GM10248 (cell line): ENCODE measurements at regions not wholly inside any gene's neighbourhood (a gene's known extent, or its start where the extent isn't known, plus 50 kb on each side); places are given as distances from the start of the nearest gene placed in this dataset.

Experiments used
- CTCF ChIA-PET: fragments of 300-600 bp; sonication (Branson Sonifier 250); formaldehyde crosslinking; extraction: SDS; loops from one replicate; lab custom pipeline; 2021; ENCODE audit warnings: antibody characterized with exemption; lab: Yijun Ruan, JAX
- POLR2A ChIA-PET: fragments of 350-650 bp; sonication (Branson Sonifier 250); formaldehyde crosslinking; extraction: SDS; loops from one replicate; lab custom pipeline; 2020; ENCODE audit warnings: antibody characterized with exemption; lab: Yijun Ruan, JAX
- DNase-seq: peaks from one replicate; pipeline ENCODE4 v3.0.0; 2012; ENCODE audit errors: extremely low spot score
- TF ChIP-seq, protein P1 (sequence below): IDR thresholded peaks from 2 replicates; pipeline ENCODE4 v1.5.1; 2012; ENCODE audit warnings: mild to moderate bottlenecking, low read depth; ENCODE audit errors: extremely low read depth, missing control alignments, control extremely low read depth

DNA sequence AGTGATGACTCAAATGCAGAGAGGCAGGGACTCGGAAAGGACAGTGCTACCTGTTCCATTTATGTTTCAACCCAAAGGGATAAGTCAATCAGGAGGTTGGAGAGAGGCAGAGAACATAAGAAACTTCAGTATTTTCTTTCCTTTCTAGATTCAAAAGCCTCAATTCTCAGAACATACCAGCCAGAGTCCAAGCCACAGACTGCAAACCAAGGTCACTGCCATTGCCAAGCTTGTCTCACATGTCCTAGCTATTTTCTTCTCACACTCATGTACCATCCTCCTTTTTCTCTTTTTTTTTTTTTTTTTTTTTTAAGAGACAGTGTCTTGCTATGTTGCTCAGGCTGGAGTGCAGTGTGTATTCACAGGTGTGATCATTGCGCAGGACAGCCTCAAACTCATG is 111.7 kb upstream of the AKIP1 start:
- no peak for DNase-seq
- ChIA-PET POLR2A (no interaction called here), CTCF (no interaction called here)
- TF ChIP-seq, protein P1, sequence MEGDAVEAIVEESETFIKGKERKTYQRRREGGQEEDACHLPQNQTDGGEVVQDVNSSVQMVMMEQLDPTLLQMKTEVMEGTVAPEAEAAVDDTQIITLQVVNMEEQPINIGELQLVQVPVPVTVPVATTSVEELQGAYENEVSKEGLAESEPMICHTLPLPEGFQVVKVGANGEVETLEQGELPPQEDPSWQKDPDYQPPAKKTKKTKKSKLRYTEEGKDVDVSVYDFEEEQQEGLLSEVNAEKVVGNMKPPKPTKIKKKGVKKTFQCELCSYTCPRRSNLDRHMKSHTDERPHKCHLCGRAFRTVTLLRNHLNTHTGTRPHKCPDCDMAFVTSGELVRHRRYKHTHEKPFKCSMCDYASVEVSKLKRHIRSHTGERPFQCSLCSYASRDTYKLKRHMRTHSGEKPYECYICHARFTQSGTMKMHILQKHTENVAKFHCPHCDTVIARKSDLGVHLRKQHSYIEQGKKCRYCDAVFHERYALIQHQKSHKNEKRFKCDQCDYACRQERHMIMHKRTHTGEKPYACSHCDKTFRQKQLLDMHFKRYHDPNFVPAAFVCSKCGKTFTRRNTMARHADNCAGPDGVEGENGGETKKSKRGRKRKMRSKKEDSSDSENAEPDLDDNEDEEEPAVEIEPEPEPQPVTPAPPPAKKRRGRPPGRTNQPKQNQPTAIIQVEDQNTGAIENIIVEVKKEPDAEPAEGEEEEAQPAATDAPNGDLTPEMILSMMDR: no peak

DNA sequence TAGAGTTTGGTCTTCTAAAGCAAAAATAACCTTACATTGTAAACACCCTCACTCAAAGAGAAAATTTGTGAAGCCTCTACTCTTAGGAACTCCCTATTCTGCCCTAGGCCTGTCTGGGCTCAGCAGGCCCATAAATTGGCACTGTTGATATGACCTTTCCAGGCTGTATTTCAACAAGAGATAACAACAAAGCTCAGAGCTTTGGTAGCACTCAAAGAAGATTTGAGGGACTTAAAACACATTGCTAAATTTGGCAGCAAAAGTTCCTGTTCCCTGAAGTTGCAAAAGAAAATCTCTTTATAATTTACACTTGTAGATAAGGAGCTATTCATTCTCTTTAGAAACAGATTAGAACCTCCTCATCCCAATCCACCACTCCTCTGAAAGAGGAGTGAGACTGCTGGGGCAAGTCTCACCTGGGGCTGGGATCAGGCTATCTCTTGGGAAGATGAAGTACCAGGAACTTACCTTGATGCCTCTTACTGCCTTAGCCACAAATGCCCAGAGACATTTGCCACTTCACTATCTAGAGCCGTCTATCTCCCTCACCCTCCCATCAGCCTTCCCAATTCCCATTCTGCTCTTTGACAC is 110.4 kb upstream of the AKIP1 start:
- CTCF ChIA-PET: interaction anchor here (0.9 to 2.7 kb wide), 2 partner anchors 13 to 17 kb away, joined by 4 to 18 read pairs; no protein-coding TSS in a partner anchor
- TF ChIP-seq, protein P1: no peak
- POLR2A ChIA-PET: interaction anchor here (0.5 kb wide), 1 partner anchor 144 kb away, joined by 4 read pairs; no protein-coding TSS in a partner anchor
- no peak for DNase-seq

DNA sequence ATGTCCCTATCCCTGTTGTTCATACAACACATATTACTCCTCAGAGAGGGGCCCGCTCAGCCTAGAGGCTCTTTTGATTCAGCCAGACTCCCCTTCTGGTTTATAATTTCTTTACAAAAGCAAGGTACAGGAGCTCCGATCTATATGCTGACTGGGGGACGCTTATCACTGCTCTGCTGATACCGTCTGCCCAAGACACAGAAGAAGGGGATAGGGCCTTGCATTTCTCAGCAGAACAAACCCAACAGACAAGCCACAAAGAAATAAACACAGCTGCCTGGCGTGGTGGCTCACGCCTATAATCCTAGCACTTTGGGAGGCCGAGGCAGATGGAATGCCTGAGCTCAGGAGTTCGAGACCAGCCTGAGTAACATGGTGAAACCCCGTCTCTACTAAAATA is 109.9 kb upstream of the AKIP1 start:
- POLR2A ChIA-PET: interaction anchor here (0.5 kb wide), 1 partner anchor 143 kb away, joined by 4 read pairs; no protein-coding TSS in a partner anchor
- TF ChIP-seq, protein P1: no peak
- no peak for DNase-seq
- CTCF ChIA-PET: interaction anchor here (0.9 to 2.7 kb wide), 2 partner anchors 13 to 18 kb away, joined by 4 to 18 read pairs; no protein-coding TSS in a partner anchor

DNA sequence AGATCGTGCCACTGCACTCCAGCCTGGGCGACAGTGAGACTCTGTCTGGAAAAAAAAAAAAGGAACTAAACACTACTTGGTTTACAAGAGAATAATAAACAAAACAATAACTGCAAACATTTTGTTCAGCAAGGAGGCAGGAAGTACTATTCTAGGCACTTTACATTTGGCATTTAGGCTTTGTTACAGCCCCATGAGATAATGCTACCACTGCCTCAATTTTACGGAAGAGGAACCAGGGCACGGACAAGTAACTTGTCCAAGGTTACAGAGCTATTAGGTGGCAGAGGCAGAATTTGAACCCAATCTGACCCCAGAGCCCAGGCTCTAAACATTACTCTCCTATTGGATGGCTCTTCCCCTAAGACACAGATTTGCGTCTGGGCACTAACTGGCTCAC is 108.7 kb upstream of the AKIP1 start:
- no peak for DNase-seq
- POLR2A ChIA-PET: no interaction called here
- CTCF ChIA-PET: interaction anchor here (2.7 kb wide), 1 partner anchor 12 kb away, joined by 18 read pairs; no protein-coding TSS in a partner anchor
- TF ChIP-seq, protein P1: no peak

DNA sequence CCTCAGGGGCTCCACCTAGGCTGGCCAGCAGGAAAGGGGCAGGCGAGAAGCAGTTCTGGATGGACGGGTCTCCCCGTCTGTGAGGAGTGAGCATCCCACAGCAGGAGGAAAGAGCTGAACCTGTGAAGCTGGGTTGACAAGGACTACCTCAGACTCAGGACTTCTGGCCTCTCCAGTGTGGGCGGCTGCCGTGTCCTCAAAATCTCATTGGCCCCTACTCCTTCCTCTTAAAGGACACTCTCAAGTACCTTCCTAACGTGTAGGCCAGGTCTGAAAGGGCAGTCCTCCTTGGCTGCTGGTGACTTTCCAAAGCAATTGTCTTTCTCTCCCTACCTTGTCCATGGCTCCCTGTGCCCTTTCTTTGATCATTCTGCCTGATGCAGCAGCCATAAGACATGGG is 107.0 kb upstream of the AKIP1 start:
- no peak for DNase-seq
- CTCF ChIA-PET: interaction anchor here (1.0 to 1.3 kb wide), 3 partner anchors 9 to 11 kb away, joined by 3 to 8 read pairs (median 3); no protein-coding TSS in a partner anchor

DNA sequence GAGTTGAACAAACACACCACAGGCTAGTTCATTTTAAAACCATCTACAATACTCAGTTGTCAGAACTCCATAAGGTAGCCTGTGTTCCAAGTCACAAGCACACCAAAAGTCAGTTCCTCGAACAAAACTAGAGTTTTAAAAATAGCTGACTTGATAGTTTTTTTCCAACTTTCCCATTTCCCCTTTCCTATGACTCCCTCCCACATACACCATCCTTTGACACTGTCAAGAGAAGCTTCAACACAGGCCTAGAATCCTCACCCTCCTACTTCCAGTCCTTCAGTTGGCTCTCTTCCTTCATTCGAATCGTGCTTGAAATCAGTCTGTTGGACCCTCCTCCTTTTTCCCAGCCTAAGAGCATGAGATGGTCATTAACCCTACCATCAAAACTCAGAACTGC is 105.7 kb upstream of the AKIP1 start:
- TF ChIP-seq, protein P1: no peak
- ChIA-PET CTCF (interaction anchor here (1.0 to 1.3 kb wide), 2 partner anchors 8 to 9 kb away, joined by 3 to 8 read pairs; no protein-coding TSS in a partner anchor), POLR2A (no interaction called here)
- DNase-seq: no peak

More for the DNA sequence above, 107.0 kb upstream of the AKIP1 start:
- TF ChIP-seq, protein P1: no peak
- POLR2A ChIA-PET: no interaction called here
